ENCODE measurements at regions not wholly inside any gene's neighbourhood (a gene's known extent, or its start where the extent isn't known, plus 50 kb on each side); places are given as distances from the start of the nearest gene placed in this dataset.
"Not testable (repeated sequence)": the region's sequence is repeated elsewhere in the genome, so short reads cannot be mapped to it uniquely, and the experiment has no call there.

- Mint-ChIP-seq H3K36me3 (no peaks in the 10 kb centered on the region), H3K27ac (no peak overlapping the region), H3K4me3 (no peak overlapping the region), H3K9me3 (peaks cover 0 to 22% (median 6%) of the 10 kb centered on the region in 7 donors), H3K27me3 (no peaks in the 10 kb centered on the region), H3K4me1 (no peaks in the 10 kb centered on the region)
- H3K27ac ChIP-seq (ENCODE audit: insufficient read depth, low read length, poor library complexity, severe bottlenecking) = no peak overlapping the region
- H3K4me3 ChIP-seq (ENCODE audit: low read depth, low read length) = no peak overlapping the region
- no peaks in the 10 kb centered on the region for H3K27me3 ChIP-seq (ENCODE audit: control insufficient read depth, insufficient read depth, low read length)
- DNase-seq = no peak
- no peaks in the 10 kb centered on the region for H3K4me1 ChIP-seq (ENCODE audit: control insufficient read depth, insufficient read depth, low read length, poor library complexity, severe bottlenecking)
- H3K9me3 ChIP-seq (ENCODE audit: control insufficient read depth in 2 of 2, low read length in 2 of 2) = no peaks in the 10 kb centered on the region
- H3K36me3 ChIP-seq (ENCODE audit: control insufficient read depth, insufficient read depth, low read length) = no peaks in the 10 kb centered on the region
- no peak for ATAC-seq (ENCODE audit: low read depth in 2 of 2)
These were observed 200.2 kb downstream of the TOX3 start for GRCh38 chr16:52346709-52347108.

- H3K27ac ChIP-seq (ENCODE audit: insufficient read depth, low read length, poor library complexity, severe bottlenecking); H3K27ac Mint-ChIP-seq; DNase-seq; H3K4me1 Mint-ChIP-seq; ATAC-seq (ENCODE audit: low read depth in 2 of 2); H3K4me3 ChIP-seq (ENCODE audit: low read depth, low read length); H3K4me1 ChIP-seq (ENCODE audit: control insufficient read depth, insufficient read depth, low read length, poor library complexity, severe bottlenecking); H3K27me3 Mint-ChIP-seq; H3K4me3 Mint-ChIP-seq; H3K27me3 ChIP-seq (ENCODE audit: control insufficient read depth, insufficient read depth, low read length); H3K36me3 ChIP-seq (ENCODE audit: control insufficient read depth, insufficient read depth, low read length); H3K36me3 Mint-ChIP-seq; H3K9me3 ChIP-seq (ENCODE audit: control insufficient read depth in 2 of 2, low read length in 2 of 2): not testable (repeated sequence)
- peaks cover 0 to 37% (median 10%) of the 10 kb centered on the region in 7 donors for H3K9me3 Mint-ChIP-seq
These were observed 213.3 kb downstream of the TOX3 start for GRCh38 chr16:52333673-52334072.

GRCh38 chr16:52320930-52321439 is 226.0 kb downstream of the TOX3 start:
- Histone ChIP-seq H3K9me3 (ENCODE audit: control insufficient read depth in 2 of 2, low read length in 2 of 2) (no peaks in the 10 kb centered on the region), H3K4me1 (ENCODE audit: control insufficient read depth, insufficient read depth, low read length, poor library complexity, severe bottlenecking) (no peaks in the 10 kb centered on the region), H3K36me3 (ENCODE audit: control insufficient read depth, insufficient read depth, low read length) (no peaks in the 10 kb centered on the region), H3K27me3 (ENCODE audit: control insufficient read depth, insufficient read depth, low read length) (no peaks in the 10 kb centered on the region), H3K4me3 (ENCODE audit: low read depth, low read length) (no peak overlapping the region), H3K27ac (ENCODE audit: insufficient read depth, low read length, poor library complexity, severe bottlenecking) (no peak overlapping the region)
- Mint-ChIP-seq H3K27me3 (peaks cover 4% of the 10 kb centered on the region), H3K27ac (no peak overlapping the region), H3K4me1 (no peaks in the 10 kb centered on the region), H3K36me3 (no peaks in the 10 kb centered on the region), H3K9me3 (peaks cover 0 to 12% (median 7%) of the 10 kb centered on the region in 7 donors), H3K4me3 (no peak overlapping the region)
- DNase-seq (no peak), ATAC-seq (ENCODE audit: low read depth in 2 of 2) (no peak)

DNA sequence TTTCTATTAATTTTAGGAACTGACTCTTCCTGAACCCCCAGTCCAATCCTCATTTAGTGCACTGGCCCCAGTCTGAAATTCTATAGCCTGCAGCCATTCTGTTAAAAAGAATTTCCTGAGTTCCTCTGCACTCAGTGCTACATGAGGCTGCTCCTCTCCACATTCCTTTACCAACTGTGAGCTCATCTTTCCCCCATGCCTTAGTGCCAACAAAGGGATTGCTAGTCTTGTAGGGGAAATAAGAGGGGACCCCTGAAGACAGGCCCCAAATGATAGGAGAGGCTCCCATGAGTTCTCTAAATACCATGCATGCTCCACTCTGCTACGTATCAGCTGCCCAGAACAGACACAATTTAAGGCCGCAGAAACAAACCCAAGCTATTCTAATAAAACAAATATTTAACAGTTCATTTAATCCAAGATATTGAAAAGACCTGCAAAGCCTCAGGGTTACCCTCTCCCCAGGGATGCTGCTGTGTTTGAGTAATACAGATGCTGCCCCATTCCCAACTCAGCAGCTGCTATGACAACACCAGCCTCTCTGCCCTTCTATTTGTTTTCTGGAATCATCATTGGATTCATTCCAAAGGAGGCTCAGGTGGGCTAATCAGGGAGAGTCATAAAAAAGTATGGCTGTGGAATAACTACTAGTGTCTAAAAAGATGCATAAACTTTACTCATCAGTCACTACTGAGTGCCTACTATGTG is 228.5 kb downstream of the TOX3 start:
- Histone ChIP-seq H3K27ac (ENCODE audit: insufficient read depth, low read length, poor library complexity, severe bottlenecking) (no peak overlapping the region), H3K9me3 (ENCODE audit: control insufficient read depth in 2 of 2, low read length in 2 of 2) (no peaks in the 10 kb centered on the region), H3K36me3 (ENCODE audit: control insufficient read depth, insufficient read depth, low read length) (no peaks in the 10 kb centered on the region), H3K27me3 (ENCODE audit: control insufficient read depth, insufficient read depth, low read length) (no peaks in the 10 kb centered on the region), H3K4me1 (ENCODE audit: control insufficient read depth, insufficient read depth, low read length, poor library complexity, severe bottlenecking) (no peaks in the 10 kb centered on the region), H3K4me3 (ENCODE audit: low read depth, low read length) (no peak overlapping the region)
- H3K9me3 Mint-ChIP-seq = peaks cover 4 to 19% (median 7%) of the 10 kb centered on the region in 7 donors
- no peak overlapping the region for H3K4me3 Mint-ChIP-seq
- H3K27ac Mint-ChIP-seq = no peak overlapping the region
- ATAC-seq (ENCODE audit: low read depth in 2 of 2) (no peak), DNase-seq (no peak)
- no peaks in the 10 kb centered on the region for H3K36me3 Mint-ChIP-seq
- H3K27me3 Mint-ChIP-seq = no peaks in the 10 kb centered on the region
- H3K4me1 Mint-ChIP-seq = no peaks in the 10 kb centered on the region

GRCh38 chr16:52316241-52316640 is 230.7 kb downstream of the TOX3 start:
- DNase-seq (no peak), ATAC-seq (ENCODE audit: low read depth in 2 of 2) (no peak)
- no peaks in the 10 kb centered on the region for H3K36me3 Mint-ChIP-seq
- Histone ChIP-seq H3K27ac (ENCODE audit: insufficient read depth, low read length, poor library complexity, severe bottlenecking) (no peak overlapping the region), H3K4me1 (ENCODE audit: control insufficient read depth, insufficient read depth, low read length, poor library complexity, severe bottlenecking) (no peaks in the 10 kb centered on the region), H3K27me3 (ENCODE audit: control insufficient read depth, insufficient read depth, low read length) (no peaks in the 10 kb centered on the region), H3K9me3 (ENCODE audit: control insufficient read depth in 2 of 2, low read length in 2 of 2) (no peaks in the 10 kb centered on the region), H3K4me3 (ENCODE audit: low read depth, low read length) (no peak overlapping the region), H3K36me3 (ENCODE audit: control insufficient read depth, insufficient read depth, low read length) (no peaks in the 10 kb centered on the region)
- no peaks in the 10 kb centered on the region for H3K4me1 Mint-ChIP-seq
- H3K27ac Mint-ChIP-seq = no peak overlapping the region
- peaks cover 2 to 8% (median 7%) of the 10 kb centered on the region in 7 donors for H3K9me3 Mint-ChIP-seq
- H3K27me3 Mint-ChIP-seq = no peaks in the 10 kb centered on the region
- no peak overlapping the region for H3K4me3 Mint-ChIP-seq

- Histone ChIP-seq H3K4me3 (ENCODE audit: low read depth, low read length) (no peak overlapping the region), H3K27me3 (ENCODE audit: control insufficient read depth, insufficient read depth, low read length) (no peaks in the 10 kb centered on the region), H3K27ac (ENCODE audit: insufficient read depth, low read length, poor library complexity, severe bottlenecking) (no peak overlapping the region), H3K4me1 (ENCODE audit: control insufficient read depth, insufficient read depth, low read length, poor library complexity, severe bottlenecking) (no peaks in the 10 kb centered on the region), H3K36me3 (ENCODE audit: control insufficient read depth, insufficient read depth, low read length) (no peaks in the 10 kb centered on the region), H3K9me3 (ENCODE audit: control insufficient read depth in 2 of 2, low read length in 2 of 2) (no peaks in the 10 kb centered on the region)
- Mint-ChIP-seq H3K9me3 (peaks cover 3 to 16% (median 6%) of the 10 kb centered on the region in 7 donors), H3K4me3 (no peak overlapping the region), H3K36me3 (no peaks in the 10 kb centered on the region), H3K4me1 (no peaks in the 10 kb centered on the region), H3K27ac (no peak overlapping the region), H3K27me3 (no peaks in the 10 kb centered on the region)
- ATAC-seq (ENCODE audit: low read depth in 2 of 2) = no peak
- DNase-seq = no peak
These were observed 234.2 kb downstream of the TOX3 start for GRCh38 chr16:52312716-52313115.

- no peaks in the 10 kb centered on the region for H3K27me3 Mint-ChIP-seq
These were observed 237.2 kb downstream of the TOX3 start for GRCh38 chr16:52309446-52310416.

More at GRCh38 chr16:52309446-52310416, 237.2 kb downstream of the TOX3 start:
- H3K4me3 Mint-ChIP-seq = no peak overlapping the region
- ATAC-seq (ENCODE audit: low read depth in 2 of 2) = no peak
- Histone ChIP-seq H3K9me3 (ENCODE audit: control insufficient read depth in 2 of 2, low read length in 2 of 2) (no peaks in the 10 kb centered on the region), H3K27ac (ENCODE audit: insufficient read depth, low read length, poor library complexity, severe bottlenecking) (no peak overlapping the region), H3K27me3 (ENCODE audit: control insufficient read depth, insufficient read depth, low read length) (no peaks in the 10 kb centered on the region), H3K4me1 (ENCODE audit: control insufficient read depth, insufficient read depth, low read length, poor library complexity, severe bottlenecking) (no peaks in the 10 kb centered on the region), H3K4me3 (ENCODE audit: low read depth, low read length) (no peak overlapping the region), H3K36me3 (ENCODE audit: control insufficient read depth, insufficient read depth, low read length) (no peaks in the 10 kb centered on the region)
- no peaks in the 10 kb centered on the region for H3K4me1 Mint-ChIP-seq
- H3K9me3 Mint-ChIP-seq = peaks cover 3 to 23% (median 4%) of the 10 kb centered on the region in 7 donors
- H3K36me3 Mint-ChIP-seq = no peaks in the 10 kb centered on the region
- no peak overlapping the region for H3K27ac Mint-ChIP-seq
- no peak for DNase-seq

All from CD4-positive, CD25-positive, alpha-beta regulatory T cell (primary cell).